ENCODE measurements at regions not wholly inside any gene's neighbourhood (a gene's known extent, or its start where the extent isn't known, plus 50 kb on each side); places are given as distances from the start of the nearest gene placed in this dataset.

GRCh38 chr3:83843716-83844115 lies 1115.1 kb upstream of the CADM2 start:
- TF ChIP-seq CTCF (IDR thresholded peaks at IDR 0.05; ENCODE audit: low read length) (no peak), EZH2 (optimal IDR thresholded peaks at IDR 0.05; ENCODE audit: low read depth, low read length) (no peak)
